ENCODE measurements at regions not wholly inside any gene's neighbourhood (a gene's known extent, or its start where the extent isn't known, plus 50 kb on each side); places are given as distances from the start of the nearest gene placed in this dataset.

- DNase-seq: no peak
Observed at GRCh38 chr20:61134296-61135030, 117.6 kb upstream of the CDH4 start.

GRCh38 chr20:61135266-61135665 lies 116.8 kb upstream of the CDH4 start:
- no peak for DNase-seq

- no peak for DNase-seq
Observed at GRCh38 chr20:61135968-61136367, 116.1 kb upstream of the CDH4 start.

- no peak for DNase-seq
Observed at GRCh38 chr20:61138566-61138965, 113.5 kb upstream of the CDH4 start.

GRCh38 chr20:61139031-61139430 lies 113.0 kb upstream of the CDH4 start:
- DNase-seq: no peak

- DNase-seq: no peak
Observed at GRCh38 chr20:61140576-61140975, 111.5 kb upstream of the CDH4 start.

GRCh38 chr20:61146023-61146422 lies 106.0 kb upstream of the CDH4 start:
- DNase-seq: no peak

GRCh38 chr20:61149636-61150035 lies 102.4 kb upstream of the CDH4 start:
- no peak for DNase-seq

GRCh38 chr20:61157301-61157700 lies 94.8 kb upstream of the CDH4 start:
- no peak for DNase-seq

- DNase-seq: no peak
Observed at GRCh38 chr20:61159957-61160686, 91.9 kb upstream of the CDH4 start.

- no peak for DNase-seq
Observed at GRCh38 chr20:61161726-61162390, 90.2 kb upstream of the CDH4 start.

GRCh38 chr20:61162451-61162850 lies 89.6 kb upstream of the CDH4 start:
- no peak for DNase-seq

- DNase-seq: no peak
Observed at GRCh38 chr20:61163031-61163430, 89.0 kb upstream of the CDH4 start.

GRCh38 chr20:61166324-61166723 lies 85.7 kb upstream of the CDH4 start:
- DNase-seq: no peak

- DNase-seq: no peak
Observed at GRCh38 chr20:61168605-61169004, 83.5 kb upstream of the CDH4 start.

- DNase-seq: no peak
Observed at GRCh38 chr20:61169874-61170273, 82.2 kb upstream of the CDH4 start.

GRCh38 chr20:61170496-61171320 lies 81.4 kb upstream of the CDH4 start:
- no peak for DNase-seq

- DNase-seq: no peak
Observed at GRCh38 chr20:61173267-61173666, 78.8 kb upstream of the CDH4 start.

GRCh38 chr20:61173961-61174725 lies 77.9 kb upstream of the CDH4 start:
- no peak for DNase-seq

GRCh38 chr20:61176874-61177273 lies 75.2 kb upstream of the CDH4 start:
- no peak for DNase-seq

- no peak for DNase-seq
Observed at GRCh38 chr20:61178551-61179071, 73.5 kb upstream of the CDH4 start.

- no peak for DNase-seq
Observed at GRCh38 chr20:61184194-61184593, 67.9 kb upstream of the CDH4 start.
